ENCODE measurements at regions not wholly inside any gene's neighbourhood (a gene's known extent, or its start where the extent isn't known, plus 50 kb on each side); places are given as distances from the start of the nearest gene placed in this dataset.

DNA sequence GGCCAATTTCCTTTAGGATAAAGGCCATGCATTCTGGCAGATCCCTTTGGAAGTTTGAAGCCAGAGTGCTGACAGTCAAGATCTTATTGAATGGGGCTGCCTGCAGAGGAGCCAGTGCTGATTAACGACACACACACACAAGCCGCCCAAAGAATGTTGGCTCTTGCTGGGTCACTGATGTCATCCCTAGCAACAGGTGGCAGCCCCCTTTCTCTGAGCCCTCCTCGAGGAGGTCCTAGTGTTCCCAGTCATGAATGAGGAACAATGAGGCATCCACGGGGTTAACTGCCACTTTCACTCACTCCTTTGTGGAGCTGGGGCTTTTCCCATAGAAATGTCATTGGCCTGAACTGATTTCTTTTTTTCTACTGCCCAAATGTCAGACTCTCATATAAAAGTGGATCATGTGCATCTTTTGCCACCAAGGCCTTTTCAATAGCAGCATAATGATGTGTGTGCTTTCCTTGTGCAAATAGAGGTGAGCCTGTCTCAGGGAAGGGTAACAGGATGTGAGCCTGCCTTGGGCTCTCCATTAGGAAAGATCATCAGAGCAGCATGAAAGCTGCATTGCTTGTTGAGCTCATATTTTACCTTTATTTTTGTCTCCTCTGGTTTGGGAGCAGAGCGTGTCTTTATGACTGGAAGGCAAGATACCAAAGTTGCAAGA is 301.8 kb upstream of the MTNR1B start:
- TF ChIP-seq CTCF (IDR thresholded peaks at IDR 0.05) (no peak), POLR2A (IDR thresholded peaks at IDR 0.05) (no peak), EP300 (IDR thresholded peaks at IDR 0.05) (no peak)
